ENCODE measurements at regions not wholly inside any gene's neighbourhood (a gene's known extent, or its start where the extent isn't known, plus 50 kb on each side); places are given as distances from the start of the nearest gene placed in this dataset.

GRCh38 chr1:172980456-172980855 is 70.3 kb downstream of the TNFSF18 start:
- TF ChIP-seq CTCF (conservative IDR thresholded peaks at IDR 0.05) = no peak
- TF ChIP-seq EZH2 (IDR thresholded peaks at IDR 0.05; ENCODE audit: low read depth) = no peak
